Gastrocnemius medialis (tissue), 4 donors: ENCODE measurements at regions not wholly inside any gene's neighbourhood (a gene's known extent, or its start where the extent isn't known, plus 50 kb on each side); places are given as distances from the start of the nearest gene placed in this dataset.

Experiments
- POLR2A ChIP-seq, 2 donors: fragments of 450-650 bp; IDR thresholded peaks; one replicate each; pipeline ENCODE4 v1.6.1; 2017; ENCODE audit warnings: antibody characterized with exemption in 2 of 2, mild to moderate bottlenecking in 2 of 2, moderate library complexity in 2 of 2
- TF ChIP-seq, protein P1 (sequence below), 5 experiments: fragments of 450-650 bp in 3 of 5; fragments of 200-600 bp in 2 of 5; sonication (generic) in 2 of 5; IDR thresholded peaks in 4 of 5; conservative IDR thresholded peaks in 1 of 5; 1 replicate in 4 of 5; 2 replicates in 1 of 5; pipeline ENCODE4 v1.5.1; 2016 to 2019; ENCODE audit warnings: antibody characterized with exemption in 5 of 5, mild to moderate bottlenecking in 3 of 5, moderate library complexity in 3 of 5

DNA sequence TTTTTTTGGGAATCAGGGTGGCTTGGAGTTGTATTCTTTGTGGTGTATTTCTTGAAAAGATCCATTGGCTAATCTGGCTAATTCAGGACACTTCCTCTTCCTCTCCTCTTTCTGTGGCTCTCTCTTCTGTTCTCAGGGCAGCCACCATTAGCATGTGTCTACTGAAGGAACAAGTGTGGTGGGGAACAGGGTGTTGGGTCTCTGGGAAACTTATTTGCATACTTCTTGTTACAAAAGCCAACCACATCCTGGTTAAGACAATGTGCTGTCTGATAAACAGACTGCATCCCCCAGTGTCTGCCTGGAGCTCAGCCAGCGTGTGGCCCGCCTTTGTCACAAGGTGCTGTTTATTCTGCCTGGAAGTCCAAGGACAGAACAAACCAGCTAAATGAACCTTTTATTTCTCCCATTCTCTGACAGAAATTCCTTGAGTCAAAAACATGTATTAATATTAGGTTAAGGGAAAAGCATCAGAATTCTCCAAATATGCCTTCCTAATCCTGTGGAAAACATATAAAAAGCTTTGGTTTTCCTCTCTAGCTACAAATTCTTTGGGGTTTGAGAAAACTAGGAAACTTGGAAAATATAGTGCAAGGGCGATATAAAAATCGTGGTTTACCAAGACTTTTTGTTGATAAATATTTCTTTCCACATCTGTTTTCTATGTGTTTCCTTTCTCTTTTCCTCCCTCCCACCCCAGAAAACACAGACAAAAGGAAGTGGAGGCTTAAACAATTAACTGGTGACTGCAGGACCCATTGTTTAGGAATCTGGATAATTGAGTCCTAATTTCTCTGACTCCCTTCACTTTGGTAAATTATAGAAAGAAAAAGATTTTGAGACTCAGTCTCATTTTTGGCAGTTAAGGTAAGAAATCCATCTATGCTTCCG is 203.6 kb downstream of the SPRY1 start:
- no peak for TF ChIP-seq POLR2A (IDR thresholded peaks at IDR 0.05)
- TF ChIP-seq, protein P1, sequence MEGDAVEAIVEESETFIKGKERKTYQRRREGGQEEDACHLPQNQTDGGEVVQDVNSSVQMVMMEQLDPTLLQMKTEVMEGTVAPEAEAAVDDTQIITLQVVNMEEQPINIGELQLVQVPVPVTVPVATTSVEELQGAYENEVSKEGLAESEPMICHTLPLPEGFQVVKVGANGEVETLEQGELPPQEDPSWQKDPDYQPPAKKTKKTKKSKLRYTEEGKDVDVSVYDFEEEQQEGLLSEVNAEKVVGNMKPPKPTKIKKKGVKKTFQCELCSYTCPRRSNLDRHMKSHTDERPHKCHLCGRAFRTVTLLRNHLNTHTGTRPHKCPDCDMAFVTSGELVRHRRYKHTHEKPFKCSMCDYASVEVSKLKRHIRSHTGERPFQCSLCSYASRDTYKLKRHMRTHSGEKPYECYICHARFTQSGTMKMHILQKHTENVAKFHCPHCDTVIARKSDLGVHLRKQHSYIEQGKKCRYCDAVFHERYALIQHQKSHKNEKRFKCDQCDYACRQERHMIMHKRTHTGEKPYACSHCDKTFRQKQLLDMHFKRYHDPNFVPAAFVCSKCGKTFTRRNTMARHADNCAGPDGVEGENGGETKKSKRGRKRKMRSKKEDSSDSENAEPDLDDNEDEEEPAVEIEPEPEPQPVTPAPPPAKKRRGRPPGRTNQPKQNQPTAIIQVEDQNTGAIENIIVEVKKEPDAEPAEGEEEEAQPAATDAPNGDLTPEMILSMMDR (IDR thresholded peaks at IDR 0.05 in 4 of 5, conservative IDR thresholded peaks at IDR 0.05 in 1 of 5): no peak
